ENCODE measurements at regions not wholly inside any gene's neighbourhood (a gene's known extent, or its start where the extent isn't known, plus 50 kb on each side); places are given as distances from the start of the nearest gene placed in this dataset.

GRCh38 chr19:31570718-31571117 lies 221.5 kb upstream of the TSHZ3 start:
- no peak for TF ChIP-seq CTCF (IDR thresholded peaks at IDR 0.05)
- TF ChIP-seq ZFX (IDR thresholded peaks at IDR 0.05; ENCODE audit: borderline replicate concordance), result no peak

GRCh38 chr19:31572102-31572975 lies 223.1 kb upstream of the TSHZ3 start:
- no peak for TF ChIP-seq ZFX (IDR thresholded peaks at IDR 0.05; ENCODE audit: borderline replicate concordance)
- no peak for TF ChIP-seq CTCF (IDR thresholded peaks at IDR 0.05)
- H3K27ac ChIP-seq, result no peak overlapping the region

More at GRCh38 chr19:31570718-31571117, 221.5 kb upstream of the TSHZ3 start:
- no peak overlapping the region for H3K27ac ChIP-seq

- TF ChIP-seq ZFX (IDR thresholded peaks at IDR 0.05; ENCODE audit: borderline replicate concordance) (no peak), CTCF (IDR thresholded peaks at IDR 0.05) (no peak)
- H3K27ac ChIP-seq, result no peak overlapping the region
These were observed 223.7 kb upstream of the TSHZ3 start for GRCh38 chr19:31572976-31573298.

- TF ChIP-seq ZFX (IDR thresholded peaks at IDR 0.05; ENCODE audit: borderline replicate concordance) (no peak), CTCF (IDR thresholded peaks at IDR 0.05) (no peak)
These were observed 225.2 kb upstream of the TSHZ3 start for GRCh38 chr19:31574251-31574973.

GRCh38 chr19:31575846-31576335 lies 226.7 kb upstream of the TSHZ3 start:
- TF ChIP-seq ZFX (IDR thresholded peaks at IDR 0.05; ENCODE audit: borderline replicate concordance) (no peak), CTCF (IDR thresholded peaks at IDR 0.05) (no peak)
- no peak overlapping the region for H3K27ac ChIP-seq

More at GRCh38 chr19:31574251-31574973, 225.2 kb upstream of the TSHZ3 start:
- no peak overlapping the region for H3K27ac ChIP-seq

- TF ChIP-seq CTCF (IDR thresholded peaks at IDR 0.05), result no peak
- TF ChIP-seq ZFX (IDR thresholded peaks at IDR 0.05; ENCODE audit: borderline replicate concordance), result no peak
- no peak overlapping the region for H3K27ac ChIP-seq
These were observed 229.1 kb upstream of the TSHZ3 start for GRCh38 chr19:31578326-31578725.

- no peak overlapping the region for H3K27ac ChIP-seq
- TF ChIP-seq ZFX (IDR thresholded peaks at IDR 0.05; ENCODE audit: borderline replicate concordance) (no peak), CTCF (IDR thresholded peaks at IDR 0.05) (no peak)
These were observed 233.9 kb upstream of the TSHZ3 start for GRCh38 chr19:31583148-31583547.
